ENCODE measurements at regions not wholly inside any gene's neighbourhood (a gene's known extent, or its start where the extent isn't known, plus 50 kb on each side); places are given as distances from the start of the nearest gene placed in this dataset.
A peak's percentile ranks its signal among the peaks of the same experiment; 100 is the strongest.
"Not testable (repeated sequence)": the region's sequence is repeated elsewhere in the genome, so short reads cannot be mapped to it uniquely, and the experiment has no call there.

- TF ChIP-seq CTCF (IDR thresholded peaks at IDR 0.05; ENCODE audit: low read depth, low read length), result no peak
- Histone ChIP-seq H3K9me3 (ENCODE audit: severe bottlenecking) (no peaks in the 10 kb centered on the region), H3K4me3 (ENCODE audit: low read depth, low read length) (no peak overlapping the region), H3K36me3 (no peaks in the 10 kb centered on the region), H3K27ac (no peak overlapping the region), H3K27me3 (ENCODE audit: insufficient read depth, low read depth, severe bottlenecking) (peaks cover 23% of the 10 kb centered on the region)
- DNase-seq, result no peak
Measured at GRCh38 chrX:40808203-40808602, 72.9 kb upstream of the MED14 start.

GRCh38 chrX:40809210-40809609 is 73.9 kb upstream of the MED14 start:
- Histone ChIP-seq H3K4me3 (ENCODE audit: low read depth, low read length) (no peak overlapping the region), H3K36me3 (no peaks in the 10 kb centered on the region), H3K9me3 (ENCODE audit: severe bottlenecking) (no peaks in the 10 kb centered on the region), H3K27me3 (ENCODE audit: insufficient read depth, low read depth, severe bottlenecking) (peaks cover 19% of the 10 kb centered on the region), H3K27ac (no peak overlapping the region)
- no peak for TF ChIP-seq CTCF (IDR thresholded peaks at IDR 0.05; ENCODE audit: low read depth, low read length)
- DNase-seq, result peak; percentile 16

- not testable (repeated sequence) for DNase-seq; H3K9me3 ChIP-seq (ENCODE audit: severe bottlenecking); H3K4me3 ChIP-seq (ENCODE audit: low read depth, low read length); H3K27me3 ChIP-seq (ENCODE audit: insufficient read depth, low read depth, severe bottlenecking); H3K27ac ChIP-seq; H3K36me3 ChIP-seq
Measured at GRCh38 chrX:40815045-40815444, 79.7 kb upstream of the MED14 start.

- peaks cover 2% of the 10 kb centered on the region for H3K27me3 ChIP-seq (ENCODE audit: insufficient read depth, low read depth, severe bottlenecking)
- H3K36me3 ChIP-seq, result no peaks in the 10 kb centered on the region
- peaks cover 3% of the 10 kb centered on the region for H3K9me3 ChIP-seq (ENCODE audit: severe bottlenecking)
- no peak for TF ChIP-seq CTCF (IDR thresholded peaks at IDR 0.05; ENCODE audit: low read depth, low read length)
- no peak overlapping the region for H3K4me3 ChIP-seq (ENCODE audit: low read depth, low read length)
- DNase-seq, result no peak
- H3K27ac ChIP-seq, result no peak overlapping the region
Measured at GRCh38 chrX:40816906-40817305, 81.6 kb upstream of the MED14 start.

GRCh38 chrX:40818236-40818635 is 82.9 kb upstream of the MED14 start:
- Histone ChIP-seq H3K9me3 (ENCODE audit: severe bottlenecking) (peaks cover 3% of the 10 kb centered on the region), H3K4me3 (ENCODE audit: low read depth, low read length) (no peak overlapping the region), H3K27ac (no peak overlapping the region), H3K36me3 (no peaks in the 10 kb centered on the region), H3K27me3 (ENCODE audit: insufficient read depth, low read depth, severe bottlenecking) (peaks cover 2% of the 10 kb centered on the region)
- DNase-seq, result no peak
- TF ChIP-seq CTCF (IDR thresholded peaks at IDR 0.05; ENCODE audit: low read depth, low read length), result no peak

- DNase-seq, result no peak
Measured at GRCh38 chrX:40821780-40822179, 86.4 kb upstream of the MED14 start.

More at GRCh38 chrX:40821780-40822179, 86.4 kb upstream of the MED14 start:
- TF ChIP-seq CTCF (IDR thresholded peaks at IDR 0.05; ENCODE audit: low read depth, low read length), result no peak
- peaks cover 7% of the 10 kb centered on the region for H3K27me3 ChIP-seq (ENCODE audit: insufficient read depth, low read depth, severe bottlenecking)
- no peaks in the 10 kb centered on the region for H3K9me3 ChIP-seq (ENCODE audit: severe bottlenecking)
- H3K27ac ChIP-seq, result no peak overlapping the region
- H3K4me3 ChIP-seq (ENCODE audit: low read depth, low read length), result no peak overlapping the region
- H3K36me3 ChIP-seq, result no peaks in the 10 kb centered on the region
